SJCRH30 (cell line): ENCODE measurements at regions not wholly inside any gene's neighbourhood (a gene's known extent, or its start where the extent isn't known, plus 50 kb on each side); places are given as distances from the start of the nearest gene placed in this dataset.
"Not testable (repeated sequence)": the region's sequence is repeated elsewhere in the genome, so short reads cannot be mapped to it uniquely, and the experiment has no call there.

Experiments used
- DNase-seq, 2 experiments: peaks; one replicate each; pipeline ENCODE4 v3.0.0-alpha.2; 2015 to 2020
- H3K27ac ChIP-seq: fragments of 250-450 bp; sonication (Bioruptor Pico); 2 replicates; pipeline ENCODE4 v1.5.1; 2020; ENCODE audit warnings: mild to moderate bottlenecking, moderate library complexity
- H3K27me3 ChIP-seq: fragments of 250-450 bp; sonication (Bioruptor Pico); 2 replicates; pipeline ENCODE4 v1.5.1; 2020; ENCODE audit warnings: mild to moderate bottlenecking, moderate library complexity
- H3K36me3 ChIP-seq: fragments of 250-450 bp; sonication (Bioruptor Pico); 2 replicates; pipeline ENCODE4 v1.5.1; 2020; ENCODE audit warnings: mild to moderate bottlenecking, moderate library complexity
- H3K4me1 ChIP-seq: fragments of 250-450 bp; sonication (Bioruptor Pico); 2 replicates; pipeline ENCODE4 v1.5.1; 2020; ENCODE audit warnings: mild to moderate bottlenecking, moderate library complexity
- H3K4me3 ChIP-seq: fragments of 250-450 bp; sonication (Bioruptor Pico); 2 replicates; pipeline ENCODE4 v1.5.1; 2020; ENCODE audit warnings: mild to moderate bottlenecking, moderate library complexity
- H3K9me3 ChIP-seq: fragments of 250-450 bp; sonication (Bioruptor Pico); replicated peaks from 2 replicates; pipeline ENCODE4 v1.5.1; 2020; ENCODE audit warnings: mild to moderate bottlenecking, moderate library complexity

DNA sequence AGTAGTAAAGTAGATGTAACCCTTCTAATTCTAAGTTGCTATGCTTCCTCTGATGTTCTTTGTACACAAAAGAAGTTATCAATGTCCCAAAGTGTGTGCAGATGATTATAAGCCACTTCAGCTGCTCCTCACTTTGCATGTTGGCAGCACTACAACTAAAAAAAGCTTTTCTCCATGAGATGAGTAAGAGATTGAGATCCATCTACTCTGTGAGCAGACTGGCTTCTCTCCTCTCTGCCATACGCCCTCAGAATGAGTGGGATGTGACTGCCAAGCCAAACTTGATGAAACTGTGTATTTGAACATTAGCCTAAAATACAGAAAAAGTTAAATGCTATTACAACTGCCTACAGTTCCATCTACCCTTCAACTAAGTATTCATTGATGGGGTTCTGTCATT lies 102.9 kb upstream of the ETV1 start:
- no peak for DNase-seq
- H3K4me1 ChIP-seq = no peaks in the 10 kb centered on the region
- no peaks in the 10 kb centered on the region for H3K9me3 ChIP-seq
- H3K27ac ChIP-seq = no peak overlapping the region
- H3K4me3 ChIP-seq = no peak overlapping the region
- no peaks in the 10 kb centered on the region for H3K36me3 ChIP-seq
- no peaks in the 10 kb centered on the region for H3K27me3 ChIP-seq

DNA sequence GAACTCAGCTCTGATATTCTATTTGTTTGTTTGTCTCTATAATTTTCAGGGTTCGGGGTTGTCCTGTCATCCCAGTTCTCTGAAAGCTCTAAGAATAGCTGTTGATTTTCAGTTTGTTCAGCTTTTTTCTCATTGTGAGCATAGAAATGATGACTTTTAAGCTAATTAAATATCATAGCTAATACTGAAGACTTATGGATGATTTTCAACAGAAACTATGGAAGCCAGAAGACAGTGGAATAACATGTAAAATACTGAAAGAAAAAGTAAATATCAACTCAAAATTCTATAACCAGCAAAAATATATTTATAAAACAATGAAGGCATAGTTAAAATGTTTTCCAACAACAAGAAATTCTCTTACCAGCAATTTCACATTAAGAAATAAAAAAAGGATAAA lies 96.4 kb upstream of the ETV1 start:
- Histone ChIP-seq H3K4me1 (no peaks in the 10 kb centered on the region), H3K36me3 (no peaks in the 10 kb centered on the region), H3K27ac (no peak overlapping the region), H3K27me3 (no peaks in the 10 kb centered on the region), H3K4me3 (no peak overlapping the region), H3K9me3 (peaks cover 6% of the 10 kb centered on the region; the same call in 1 of the 2 replicates)
- no peak for DNase-seq

DNA sequence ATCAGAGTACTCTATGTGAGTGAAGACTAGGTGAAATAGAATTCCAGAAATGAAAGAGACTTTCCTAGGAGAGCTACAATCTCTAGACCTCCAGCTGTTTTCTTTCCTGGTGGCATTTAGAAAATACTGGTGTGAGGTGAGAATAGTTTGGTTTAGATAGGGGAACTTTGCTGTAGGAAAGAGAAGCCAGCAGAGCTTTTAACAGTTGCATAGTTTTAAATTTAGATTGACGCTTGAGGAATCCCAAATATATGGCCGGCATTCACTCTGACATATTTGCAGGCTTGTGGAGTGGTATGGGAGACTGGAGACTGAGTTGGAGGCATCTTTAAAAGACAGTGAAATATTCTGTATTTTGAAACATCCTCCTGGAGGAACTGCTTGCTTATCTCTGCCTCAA lies 94.3 kb upstream of the ETV1 start:
- H3K4me1 ChIP-seq = no peaks in the 10 kb centered on the region
- H3K36me3 ChIP-seq = no peaks in the 10 kb centered on the region
- peaks cover 6% of the 10 kb centered on the region; the same call in 1 of the 2 replicates for H3K9me3 ChIP-seq

DNA sequence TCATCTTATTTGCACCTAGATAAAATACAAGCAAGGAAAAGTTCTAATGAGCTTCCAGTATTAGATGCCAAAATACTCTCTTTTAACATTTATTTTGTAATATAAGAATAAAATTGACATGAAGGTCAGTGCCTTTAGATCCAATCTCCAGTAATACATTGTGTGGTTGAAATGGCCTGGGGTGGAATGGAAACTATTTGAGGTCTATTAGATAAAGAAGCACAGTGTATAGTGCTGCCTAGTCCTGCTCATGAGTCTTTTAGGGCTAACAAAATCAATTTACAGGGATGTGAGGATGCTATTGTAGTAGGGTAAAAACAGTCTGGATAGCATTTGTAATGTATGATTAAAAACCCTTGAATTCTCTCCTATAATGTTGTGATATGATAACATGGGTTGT lies 84.5 kb upstream of the ETV1 start:
- Histone ChIP-seq H3K4me3 (no peak overlapping the region), H3K27ac (no peak overlapping the region), H3K27me3 (no peaks in the 10 kb centered on the region), H3K36me3 (no peaks in the 10 kb centered on the region), H3K4me1 (no peaks in the 10 kb centered on the region), H3K9me3 (no peaks in the 10 kb centered on the region)
- no peak for DNase-seq

More for the DNA sequence above, 94.3 kb upstream of the ETV1 start:
- H3K27me3 ChIP-seq = no peaks in the 10 kb centered on the region
- DNase-seq = no peak
- H3K27ac ChIP-seq = no peak overlapping the region
- H3K4me3 ChIP-seq = no peak overlapping the region

DNA sequence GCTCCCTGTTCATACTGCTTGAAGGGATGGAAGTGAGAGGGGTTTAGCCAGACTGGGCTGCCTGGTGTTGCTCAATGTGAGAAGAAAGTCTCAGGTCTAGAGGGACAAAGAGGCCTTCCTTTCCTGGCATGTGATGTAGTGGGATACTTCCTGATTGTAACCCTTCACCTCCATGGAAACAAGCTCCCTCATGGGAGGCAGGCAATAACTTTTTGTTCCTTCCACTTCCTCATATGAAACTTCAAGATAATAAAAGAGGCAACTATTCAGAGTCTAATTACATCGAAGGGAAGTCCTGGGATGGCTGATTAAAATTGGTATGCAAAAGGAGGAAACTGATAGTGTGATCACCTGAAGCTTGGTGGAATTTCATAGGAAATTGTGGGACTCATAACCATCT lies 84.1 kb upstream of the ETV1 start:
- H3K9me3 ChIP-seq = no peaks in the 10 kb centered on the region
- H3K27ac ChIP-seq = no peak overlapping the region
- H3K27me3 ChIP-seq = no peaks in the 10 kb centered on the region
- H3K4me3 ChIP-seq = no peak overlapping the region
- DNase-seq = no peak
- H3K36me3 ChIP-seq = no peaks in the 10 kb centered on the region
- no peaks in the 10 kb centered on the region for H3K4me1 ChIP-seq

DNA sequence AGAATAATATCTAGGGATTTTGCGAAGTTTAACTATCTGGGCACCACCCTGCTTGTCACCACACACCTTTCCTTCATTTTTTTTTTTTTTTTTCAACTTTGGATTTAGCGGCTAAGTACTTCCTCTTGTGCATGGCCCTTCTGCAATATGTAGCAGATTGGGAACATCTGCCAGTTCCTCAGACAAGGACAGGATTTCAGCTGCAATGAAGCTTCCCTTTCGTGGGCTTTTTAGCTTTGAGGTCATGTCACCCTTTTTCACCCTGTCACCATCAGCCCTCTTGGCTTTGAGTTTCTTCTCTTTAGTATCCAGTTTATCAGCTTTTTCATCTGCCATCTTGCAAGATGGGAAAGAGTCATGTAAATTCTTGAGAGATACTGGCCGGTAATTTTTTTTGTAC lies 81.6 kb upstream of the ETV1 start:
- Histone ChIP-seq H3K27me3 (no peaks in the 10 kb centered on the region), H3K4me1 (no peaks in the 10 kb centered on the region), H3K27ac (no peak overlapping the region), H3K4me3 (no peak overlapping the region), H3K9me3 (no peaks in the 10 kb centered on the region), H3K36me3 (no peaks in the 10 kb centered on the region)
- DNase-seq = no peak

DNA sequence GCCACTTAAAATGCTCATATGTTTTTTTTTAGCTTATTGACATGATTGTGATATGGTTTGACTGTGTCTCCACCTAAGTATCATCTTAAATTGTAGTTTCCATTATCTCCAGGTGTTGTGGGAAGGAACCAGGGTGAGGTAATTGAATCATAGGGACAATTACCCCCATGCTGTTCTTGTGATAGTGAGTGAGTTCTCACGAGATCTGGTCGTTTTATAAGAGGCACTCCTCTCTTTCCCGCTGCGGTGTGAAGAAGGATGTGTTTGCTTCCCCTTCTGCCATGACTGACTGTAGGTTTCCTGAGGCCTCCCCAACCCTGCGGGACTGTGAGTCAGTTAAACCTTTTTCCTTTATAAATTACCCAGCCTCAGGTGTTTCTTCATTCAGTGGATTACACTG lies 80.5 kb upstream of the ETV1 start:
- no peak overlapping the region for H3K4me3 ChIP-seq
- H3K4me1 ChIP-seq = no peaks in the 10 kb centered on the region
- H3K9me3 ChIP-seq = no peaks in the 10 kb centered on the region
- DNase-seq = no peak
- no peaks in the 10 kb centered on the region for H3K36me3 ChIP-seq
- no peak overlapping the region for H3K27ac ChIP-seq
- H3K27me3 ChIP-seq = no peaks in the 10 kb centered on the region

DNA sequence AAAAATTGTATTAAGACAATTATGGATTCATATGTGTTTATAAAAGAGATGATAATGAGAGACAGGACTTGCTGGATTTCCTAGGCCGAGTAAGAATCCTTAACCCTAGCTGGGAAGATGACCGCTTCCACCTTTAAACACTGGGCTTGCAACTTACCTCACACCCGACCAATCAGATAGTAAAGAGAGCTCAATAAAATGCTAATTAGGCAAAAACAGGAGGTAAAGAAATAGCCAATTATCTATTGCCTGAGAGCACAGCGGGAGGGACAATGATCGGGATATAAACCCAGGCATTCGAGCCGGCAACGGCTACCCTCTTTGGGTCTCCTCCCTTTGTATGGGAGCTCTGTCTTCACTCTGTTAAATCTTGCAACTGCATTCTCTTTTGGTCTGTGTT lies 77.3 kb upstream of the ETV1 start:
- not testable (repeated sequence) for H3K27ac ChIP-seq, H3K4me1 ChIP-seq, H3K27me3 ChIP-seq, H3K36me3 ChIP-seq, H3K9me3 ChIP-seq, H3K4me3 ChIP-seq, DNase-seq

DNA sequence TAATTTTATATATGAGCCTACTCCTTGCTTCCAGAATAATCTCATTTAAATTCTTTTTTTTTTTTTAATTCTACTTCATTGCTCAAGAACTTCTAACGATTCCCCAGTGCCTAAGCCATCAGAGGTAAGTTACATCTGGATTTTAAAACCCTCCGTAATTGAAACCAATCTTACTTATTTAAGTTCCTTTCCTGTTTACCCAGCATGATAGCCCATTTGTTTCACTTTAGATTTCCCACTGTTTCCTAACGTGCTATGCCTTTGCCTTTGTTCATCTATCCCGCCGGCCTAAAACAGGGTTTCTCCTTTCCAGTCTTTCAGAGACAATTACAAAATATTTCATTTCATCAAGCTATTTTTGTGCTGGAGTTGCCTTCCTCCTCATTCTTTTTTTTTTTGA lies 75.8 kb upstream of the ETV1 start:
- H3K27ac ChIP-seq = no peak overlapping the region
- no peak for DNase-seq
- no peaks in the 10 kb centered on the region for H3K27me3 ChIP-seq
- H3K4me1 ChIP-seq = no peaks in the 10 kb centered on the region
- H3K36me3 ChIP-seq = no peaks in the 10 kb centered on the region
- no peak overlapping the region for H3K4me3 ChIP-seq
- H3K9me3 ChIP-seq = no peaks in the 10 kb centered on the region

DNA sequence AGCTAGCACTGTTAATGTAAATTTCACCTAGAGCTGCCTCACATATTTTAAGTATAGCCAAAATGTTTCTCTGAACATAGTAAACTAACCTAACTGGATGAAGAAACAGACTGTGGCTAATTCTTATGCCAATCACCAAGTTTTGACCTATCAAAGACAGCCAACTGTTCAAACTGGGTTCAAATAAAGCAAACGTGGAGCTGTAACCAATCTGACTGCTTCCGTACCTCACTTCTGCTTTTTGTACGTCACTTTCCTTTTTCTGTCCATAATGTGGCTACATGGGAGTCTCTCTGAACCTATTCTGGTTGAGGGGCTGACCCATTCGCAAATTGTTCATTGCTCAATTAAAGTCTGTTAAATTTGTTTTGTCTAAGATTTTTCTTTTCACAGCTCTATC lies 66.3 kb upstream of the ETV1 start:
- no peak for DNase-seq
- Histone ChIP-seq H3K4me1 (no peaks in the 10 kb centered on the region), H3K9me3 (no peaks in the 10 kb centered on the region), H3K36me3 (no peaks in the 10 kb centered on the region), H3K27me3 (no peaks in the 10 kb centered on the region), H3K4me3 (no peak overlapping the region), H3K27ac (no peak overlapping the region)

DNA sequence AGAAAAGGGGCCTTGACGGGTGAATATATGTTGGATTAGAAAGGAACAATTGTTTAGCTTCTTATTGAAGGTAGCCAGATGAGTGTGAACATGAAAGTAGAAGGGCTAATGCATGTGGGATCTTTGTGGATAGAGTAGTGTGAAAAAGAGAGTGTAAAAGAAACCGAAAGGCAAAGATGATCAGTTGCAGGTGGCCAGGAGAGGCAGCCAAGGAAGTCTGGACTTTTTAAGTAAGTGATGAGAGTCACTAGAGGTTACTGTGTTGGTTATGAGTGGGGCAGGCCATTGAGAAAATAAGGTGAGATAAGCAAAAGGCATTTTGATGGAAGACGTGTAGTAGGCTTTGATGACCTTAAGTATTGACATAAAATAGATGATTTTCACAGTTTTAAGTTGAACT lies 64.7 kb upstream of the ETV1 start:
- no peak overlapping the region for H3K27ac ChIP-seq
- H3K4me3 ChIP-seq = no peak overlapping the region
- no peaks in the 10 kb centered on the region for H3K9me3 ChIP-seq
- no peak for DNase-seq
- no peaks in the 10 kb centered on the region for H3K4me1 ChIP-seq
- H3K27me3 ChIP-seq = no peaks in the 10 kb centered on the region
- H3K36me3 ChIP-seq = no peaks in the 10 kb centered on the region

DNA sequence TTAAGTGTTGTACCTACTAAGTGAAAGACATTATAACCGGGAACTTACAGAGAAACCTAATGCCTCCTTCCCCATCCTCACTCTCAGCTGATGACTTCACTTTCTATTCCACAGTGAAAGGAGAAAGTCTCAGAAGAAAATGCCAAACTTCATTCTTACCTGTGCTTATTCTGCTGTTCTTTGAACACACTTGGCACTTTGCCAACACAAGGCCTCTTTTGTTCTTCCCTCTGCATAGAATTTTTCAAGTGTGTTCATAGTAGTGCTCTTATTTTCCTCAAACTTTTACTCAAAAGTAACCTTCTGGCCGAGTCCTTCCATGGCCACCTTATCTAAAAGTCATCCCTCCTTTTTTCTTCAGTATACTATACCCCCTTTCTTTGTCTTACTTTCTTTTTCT lies 59.4 kb upstream of the ETV1 start:
- Histone ChIP-seq H3K27ac (no peak overlapping the region), H3K9me3 (peaks cover 4% of the 10 kb centered on the region; the same call in 1 of the 2 replicates), H3K27me3 (no peaks in the 10 kb centered on the region), H3K36me3 (no peaks in the 10 kb centered on the region), H3K4me1 (no peaks in the 10 kb centered on the region), H3K4me3 (no peak overlapping the region)
- peak in 1 of 2 experiments; percentile 12 for DNase-seq

DNA sequence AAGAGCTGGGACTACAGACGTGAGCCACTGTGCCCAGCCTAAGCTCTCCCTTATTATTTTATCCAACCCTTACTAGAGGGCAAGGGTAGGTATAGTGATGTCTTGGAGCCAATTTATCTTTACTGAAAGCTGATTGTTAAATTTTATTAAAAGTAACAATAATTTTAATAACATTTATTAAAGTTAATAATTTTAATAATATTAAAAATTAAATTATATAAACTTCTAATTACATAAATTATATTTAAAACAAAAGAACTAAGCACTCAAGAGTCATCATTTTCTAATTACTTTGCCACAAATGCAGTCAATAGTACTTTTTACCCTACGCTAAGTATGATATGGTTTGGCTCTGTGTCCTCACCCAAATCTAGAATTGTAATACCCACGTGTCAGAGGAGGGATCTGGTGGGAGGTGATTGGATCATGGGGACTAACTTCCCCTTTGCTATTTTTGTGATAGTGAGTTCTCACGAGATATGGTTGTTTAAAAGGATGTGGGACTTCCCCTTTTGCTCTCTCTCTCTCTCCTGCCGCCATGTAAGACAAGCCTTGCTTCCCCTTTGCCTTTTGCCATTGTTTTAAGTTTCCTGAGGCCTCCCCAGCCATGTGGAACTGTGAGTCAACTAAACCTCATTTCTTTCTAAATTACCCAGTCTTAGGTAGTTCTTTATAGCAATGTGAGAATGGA lies 58.4 kb upstream of the ETV1 start:
- H3K27me3 ChIP-seq = no peaks in the 10 kb centered on the region

DNA sequence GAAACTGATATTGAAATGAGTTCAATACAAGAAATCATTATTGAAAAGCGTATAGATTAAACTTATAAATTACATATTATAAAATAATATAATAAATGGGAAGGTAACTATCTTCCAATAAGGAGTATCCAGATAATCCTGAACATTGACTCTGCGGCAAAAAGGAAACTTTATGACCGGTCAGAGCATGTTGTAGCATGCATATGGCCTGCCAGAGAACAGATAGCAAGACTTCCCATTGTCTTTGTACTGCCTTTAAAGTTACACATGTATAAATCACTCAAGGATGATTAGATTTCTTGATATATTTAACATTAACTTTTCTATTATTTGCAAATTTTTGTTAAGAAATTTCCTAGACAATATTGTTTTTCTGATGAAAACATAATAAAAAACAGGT lies 56.2 kb upstream of the ETV1 start:
- Histone ChIP-seq H3K4me1 (no peaks in the 10 kb centered on the region), H3K9me3 (peaks cover 5% of the 10 kb centered on the region), H3K4me3 (no peak overlapping the region), H3K36me3 (no peaks in the 10 kb centered on the region), H3K27me3 (no peaks in the 10 kb centered on the region), H3K27ac (no peak overlapping the region)
- no peak for DNase-seq

More for the DNA sequence above, 58.4 kb upstream of the ETV1 start:
- no peak overlapping the region for H3K4me3 ChIP-seq
- H3K27ac ChIP-seq = no peak overlapping the region
- peaks cover 5% of the 10 kb centered on the region; the same call in 1 of the 2 replicates for H3K9me3 ChIP-seq
- no peaks in the 10 kb centered on the region for H3K36me3 ChIP-seq
- H3K4me1 ChIP-seq = no peaks in the 10 kb centered on the region
- DNase-seq = no peak

DNA sequence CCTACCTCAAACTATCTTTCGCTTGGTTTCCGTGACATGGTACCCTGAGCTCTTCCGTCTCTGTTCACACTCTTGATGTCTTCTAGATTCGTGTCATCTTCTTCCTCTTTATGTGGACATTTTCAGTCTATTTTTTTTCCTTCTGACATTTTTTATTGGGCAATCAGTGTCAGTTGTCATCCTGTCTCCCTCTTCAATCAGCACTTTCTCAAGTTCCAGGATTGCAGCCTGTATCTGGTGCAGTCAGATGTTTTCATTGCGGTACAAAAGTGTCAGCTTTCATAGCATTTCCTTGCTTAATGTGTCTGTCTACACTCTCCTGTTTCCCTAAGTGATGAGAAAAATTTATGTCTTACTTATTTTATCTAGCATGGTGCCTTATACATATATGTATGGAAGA lies 51.1 kb upstream of the ETV1 start:
- Histone ChIP-seq H3K27me3 (no peaks in the 10 kb centered on the region), H3K4me1 (no peaks in the 10 kb centered on the region), H3K36me3 (no peaks in the 10 kb centered on the region)

More for the DNA sequence above, 51.1 kb upstream of the ETV1 start:
- Histone ChIP-seq H3K27ac (no peak overlapping the region), H3K4me3 (no peak overlapping the region), H3K9me3 (peaks cover 5% of the 10 kb centered on the region)
- DNase-seq = no peak
